Upper lobe of right lung (tissue), 1 donor: ENCODE measurements at regions not wholly inside any gene's neighbourhood (a gene's known extent, or its start where the extent isn't known, plus 50 kb on each side); places are given as distances from the start of the nearest gene placed in this dataset.

ENCODE experiments used
- ATAC-seq: fragments of 200-7000 bp; cut with Tn5 transposase; one replicate; pipeline ENCODE4 v1.9.1; 2020; ENCODE audit warnings: mild to moderate bottlenecking, moderate library complexity
- DNase-seq: peaks from one replicate; pipeline ENCODE4 v3.0.0-alpha.2; 2020
- H3K27ac ChIP-seq: fragments of 200-600 bp; one replicate; pipeline ENCODE4 v1.8.0; 2022
- H3K27me3 ChIP-seq: fragments of 200-600 bp; one replicate; pipeline ENCODE4 v1.8.0; 2022; ENCODE audit warnings: mild to moderate bottlenecking
- H3K36me3 ChIP-seq: fragments of 200-600 bp; one replicate; pipeline ENCODE4 v1.8.0; 2022
- H3K4me1 ChIP-seq: fragments of 200-600 bp; one replicate; pipeline ENCODE4 v1.8.0; 2022
- H3K4me3 ChIP-seq: fragments of 200-600 bp; one replicate; pipeline ENCODE4 v1.8.0; 2022; ENCODE audit warnings: mild to moderate bottlenecking
- H3K9me3 ChIP-seq: fragments of 200-600 bp; one replicate; pipeline ENCODE4 v1.8.0; 2022
- CTCF ChIP-seq: fragments of 200-600 bp; IDR thresholded peaks from one replicate; pipeline ENCODE4 v1.8.0; 2022; ENCODE audit warnings: antibody characterized with exemption
- intact Hi-C: fragments of 100-400 bp; cut with DNase I; formaldehyde crosslinking; loops from one replicate; pipeline ENCODE4 v1.11.0; 2022
- donor health status: DM: no; HTN: yes; CAD: no; lungs with severe emphysema.

DNA sequence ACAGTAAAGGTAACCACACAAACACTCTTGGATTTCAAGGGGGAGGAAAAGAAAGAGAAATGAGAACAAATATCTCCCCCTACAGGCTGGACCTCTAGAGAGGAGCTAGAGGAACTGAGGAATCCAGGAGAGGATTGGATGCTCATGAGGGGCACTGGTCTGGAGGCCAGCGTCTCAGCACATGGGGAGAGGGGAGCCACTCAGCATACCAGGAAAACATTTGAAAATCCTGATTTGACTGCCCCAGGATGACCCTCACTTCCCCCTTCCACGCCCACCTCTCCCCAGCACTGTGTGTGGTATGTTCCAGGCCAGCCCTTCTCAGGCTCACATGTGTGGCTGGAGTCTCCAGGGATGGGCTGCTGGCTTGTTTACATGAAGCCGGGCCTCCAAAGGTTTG, 396.8 kb upstream of the ID2 start:
- ATAC-seq (peak; percentile 35), DNase-seq (no peak)
- Histone ChIP-seq H3K4me3 (no peak overlapping the region), H3K27ac (no peak overlapping the region), H3K9me3 (no peaks in the 10 kb centered on the region), H3K27me3 (no peaks in the 10 kb centered on the region), H3K36me3 (no peaks in the 10 kb centered on the region), H3K4me1 (no peaks in the 10 kb centered on the region)
- intact Hi-C loops: no loop called here
- TF ChIP-seq CTCF: peak; percentile 14

GRCh38 chr2:8285898-8286297, 396.0 kb upstream of the ID2 start:
- Histone ChIP-seq H3K4me1 (no peaks in the 10 kb centered on the region), H3K27me3 (no peaks in the 10 kb centered on the region), H3K4me3 (no peak overlapping the region), H3K9me3 (no peaks in the 10 kb centered on the region), H3K27ac (no peak overlapping the region), H3K36me3 (no peaks in the 10 kb centered on the region)
- TF ChIP-seq CTCF: no peak
- DNase-seq (no peak), ATAC-seq (no peak)
- intact Hi-C loops: no loop called here

GRCh38 chr2:8288206-8288605, 393.6 kb upstream of the ID2 start:
- no peak for TF ChIP-seq CTCF
- H3K27me3 ChIP-seq: no peaks in the 10 kb centered on the region
- H3K9me3 ChIP-seq: no peaks in the 10 kb centered on the region
- no peak overlapping the region for H3K4me3 ChIP-seq
- H3K27ac ChIP-seq: no peak overlapping the region
- DNase-seq: no peak
- H3K4me1 ChIP-seq: no peaks in the 10 kb centered on the region
- no peaks in the 10 kb centered on the region for H3K36me3 ChIP-seq
- intact Hi-C loops: no loop called here
- no peak for ATAC-seq

- Histone ChIP-seq H3K4me1 (no peaks in the 10 kb centered on the region), H3K27me3 (no peaks in the 10 kb centered on the region)
- intact Hi-C loops: no loop called here
Observed at GRCh38 chr2:8289111-8289510, 392.7 kb upstream of the ID2 start.

DNA sequence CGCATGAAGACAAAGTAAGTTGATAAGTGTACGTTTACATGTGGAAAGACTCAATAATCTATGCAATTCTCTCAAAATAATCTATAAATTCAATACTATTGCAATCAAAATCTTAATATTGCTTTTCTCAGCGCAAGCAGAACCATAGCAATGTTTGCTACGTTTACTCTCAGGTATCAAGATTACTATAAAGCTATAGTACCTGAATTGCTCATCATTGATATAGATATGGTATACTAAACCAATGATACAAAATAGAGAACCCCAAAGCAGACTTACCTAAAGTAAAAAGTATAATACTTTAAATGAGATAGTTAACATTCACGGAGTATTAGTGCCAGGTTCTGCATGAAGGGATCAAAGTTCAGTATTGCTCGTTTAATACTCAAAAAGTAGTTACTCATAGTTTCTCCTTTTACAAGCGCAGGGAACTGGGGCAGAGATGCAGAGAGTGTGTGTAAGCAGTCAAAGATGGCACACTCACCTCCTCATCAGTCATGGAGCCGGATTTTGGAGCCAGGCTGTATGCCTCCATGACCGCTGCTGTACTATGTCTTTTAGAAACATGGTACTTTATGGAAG, 391.0 kb upstream of the ID2 start:
- DNase-seq (no peak), ATAC-seq (no peak)
- Histone ChIP-seq H3K4me1 (no peaks in the 10 kb centered on the region), H3K4me3 (no peak overlapping the region), H3K27ac (no peak overlapping the region), H3K36me3 (no peaks in the 10 kb centered on the region), H3K27me3 (no peaks in the 10 kb centered on the region), H3K9me3 (no peaks in the 10 kb centered on the region)
- intact Hi-C loops: no loop called here
- no peak for TF ChIP-seq CTCF

More at GRCh38 chr2:8289111-8289510, 392.7 kb upstream of the ID2 start:
- DNase-seq (no peak), ATAC-seq (no peak)
- Histone ChIP-seq H3K9me3 (no peaks in the 10 kb centered on the region), H3K4me3 (no peak overlapping the region), H3K27ac (no peak overlapping the region), H3K36me3 (no peaks in the 10 kb centered on the region)
- no peak for TF ChIP-seq CTCF

- ATAC-seq: no peak
- no peaks in the 10 kb centered on the region for H3K27me3 ChIP-seq
- intact Hi-C loops: no loop called here
- H3K27ac ChIP-seq: no peak overlapping the region
- H3K9me3 ChIP-seq: no peaks in the 10 kb centered on the region
- H3K36me3 ChIP-seq: no peaks in the 10 kb centered on the region
- no peak for DNase-seq
- H3K4me1 ChIP-seq: no peaks in the 10 kb centered on the region
- TF ChIP-seq CTCF: no peak
- H3K4me3 ChIP-seq: no peak overlapping the region
Observed at GRCh38 chr2:8296306-8296705, 385.6 kb upstream of the ID2 start.
